ENCODE measurements at regions not wholly inside any gene's neighbourhood (a gene's known extent, or its start where the extent isn't known, plus 50 kb on each side); places are given as distances from the start of the nearest gene placed in this dataset.

- Histone ChIP-seq H3K36me3 (no peaks in the 10 kb centered on the region), H3K27me3 (no peaks in the 10 kb centered on the region), H3K9me3 (no peaks in the 10 kb centered on the region), H3K27ac (no peak overlapping the region), H3K4me3 (no peak overlapping the region), H3K4me1 (no peaks in the 10 kb centered on the region)
- DNase-seq (ENCODE audit: extremely low spot score in 2 of 2): no peak
- no peak for TF ChIP-seq CTCF (IDR thresholded peaks at IDR 0.05)
- TF ChIP-seq POLR2AphosphoS5 (IDR thresholded peaks at IDR 0.05; ENCODE audit: insufficient read depth in 1 of 2, low read depth in 1 of 2): no peak
- no peak for TF ChIP-seq POLR2A (IDR thresholded peaks at IDR 0.05)
- intact Hi-C loops (cut with DNase I): no loop called here
Observed at GRCh38 chr4:133394971-133395627, 246.0 kb downstream of the PCDH10 start.

GRCh38 chr4:133390198-133390855 is 241.2 kb downstream of the PCDH10 start:
- no peak overlapping the region for H3K27ac ChIP-seq
- no peak overlapping the region for H3K4me3 ChIP-seq
- TF ChIP-seq POLR2AphosphoS5 (IDR thresholded peaks at IDR 0.05; ENCODE audit: insufficient read depth in 1 of 2, low read depth in 1 of 2) (no peak), CTCF (IDR thresholded peaks at IDR 0.05) (no peak), POLR2A (IDR thresholded peaks at IDR 0.05) (no peak)
- DNase-seq (ENCODE audit: extremely low spot score in 2 of 2): no peak
- no peaks in the 10 kb centered on the region for H3K27me3 ChIP-seq
- H3K9me3 ChIP-seq: no peaks in the 10 kb centered on the region
- H3K36me3 ChIP-seq: no peaks in the 10 kb centered on the region
- intact Hi-C loops (cut with DNase I): no loop called here
- H3K4me1 ChIP-seq: no peaks in the 10 kb centered on the region

- Histone ChIP-seq H3K27me3 (no peaks in the 10 kb centered on the region), H3K36me3 (no peaks in the 10 kb centered on the region), H3K4me1 (no peaks in the 10 kb centered on the region), H3K27ac (no peak overlapping the region), H3K9me3 (no peaks in the 10 kb centered on the region), H3K4me3 (no peak overlapping the region)
- no peak for TF ChIP-seq CTCF (IDR thresholded peaks at IDR 0.05)
- TF ChIP-seq POLR2AphosphoS5 (IDR thresholded peaks at IDR 0.05; ENCODE audit: insufficient read depth in 1 of 2, low read depth in 1 of 2): no peak
- TF ChIP-seq POLR2A (IDR thresholded peaks at IDR 0.05): no peak
- DNase-seq (ENCODE audit: extremely low spot score in 2 of 2): no peak
- intact Hi-C loops (cut with DNase I): no loop called here
Observed at GRCh38 chr4:133389029-133389428, 239.9 kb downstream of the PCDH10 start.

- intact Hi-C loops (cut with DNase I): no loop called here
- Histone ChIP-seq H3K27me3 (no peaks in the 10 kb centered on the region), H3K4me3 (no peak overlapping the region), H3K9me3 (no peaks in the 10 kb centered on the region), H3K27ac (no peak overlapping the region), H3K4me1 (no peaks in the 10 kb centered on the region), H3K36me3 (no peaks in the 10 kb centered on the region)
- DNase-seq (ENCODE audit: extremely low spot score in 2 of 2): no peak
- TF ChIP-seq CTCF (IDR thresholded peaks at IDR 0.05) (no peak), POLR2AphosphoS5 (IDR thresholded peaks at IDR 0.05; ENCODE audit: insufficient read depth in 1 of 2, low read depth in 1 of 2) (no peak), POLR2A (IDR thresholded peaks at IDR 0.05) (no peak)
Observed at GRCh38 chr4:133385161-133385954, 236.3 kb downstream of the PCDH10 start.
